ENCODE measurements at regions not wholly inside any gene's neighbourhood (a gene's known extent, or its start where the extent isn't known, plus 50 kb on each side); places are given as distances from the start of the nearest gene placed in this dataset.
A peak's percentile ranks its signal among the peaks of the same experiment; 100 is the strongest.
"Not testable (repeated sequence)": the region's sequence is repeated elsewhere in the genome, so short reads cannot be mapped to it uniquely, and the experiment has no call there.

DNA sequence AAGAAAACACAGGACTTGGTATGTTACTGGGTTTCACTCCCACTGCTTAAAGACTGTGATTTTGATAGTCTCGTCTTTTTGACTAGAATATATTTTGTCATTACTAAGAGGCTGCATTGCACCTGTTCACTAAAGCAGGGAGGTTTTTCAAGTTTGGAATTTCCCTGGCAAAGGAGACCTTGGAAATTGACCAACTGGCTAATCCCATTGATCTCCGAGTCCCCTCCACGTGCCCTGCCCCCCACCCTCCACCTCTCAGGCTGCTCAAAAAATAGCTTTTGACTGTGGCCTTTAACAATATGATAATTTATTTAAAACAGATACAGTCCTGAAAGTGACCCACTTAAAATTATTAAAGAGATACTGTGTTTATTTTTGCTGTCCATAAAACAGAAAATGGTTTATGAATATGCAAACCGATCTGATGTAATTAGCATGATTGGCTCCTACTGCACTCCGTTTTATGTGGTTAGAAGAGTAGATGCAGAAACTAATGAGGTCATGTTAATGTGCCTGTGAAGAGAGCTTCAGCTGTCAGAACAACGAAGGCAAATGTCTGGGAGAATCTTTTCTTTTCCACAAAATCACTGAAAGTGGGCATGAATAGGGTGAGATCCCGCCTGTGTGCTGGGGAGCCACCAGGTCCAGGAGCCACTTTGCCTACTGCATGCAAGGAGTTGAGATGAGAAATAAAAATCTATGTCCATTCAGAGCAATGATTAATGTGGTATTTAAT is 361.5 kb downstream of the RRAGC start:
- DNase-seq: no peak

DNA sequence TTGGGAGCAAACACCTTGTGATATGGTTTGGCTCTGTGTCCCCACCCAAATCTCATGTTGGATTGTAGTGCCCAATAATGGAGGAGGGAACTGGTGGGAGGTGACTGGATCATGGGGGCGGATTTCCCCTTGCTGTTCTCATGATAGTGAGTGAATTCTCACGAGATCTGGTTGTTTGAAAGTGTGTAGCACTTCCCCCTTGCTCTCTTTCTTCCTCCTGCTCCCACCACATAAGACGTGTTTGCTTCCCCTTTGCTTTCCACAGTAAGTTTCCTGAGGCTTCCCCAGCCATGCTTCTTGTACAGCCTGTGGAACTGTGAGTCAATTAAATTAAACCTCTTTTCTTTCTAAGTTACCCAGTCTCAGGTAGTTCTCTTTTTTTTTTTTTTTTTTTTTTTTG is 366.3 kb downstream of the RRAGC start:
- DNase-seq: not testable (repeated sequence)

DNA sequence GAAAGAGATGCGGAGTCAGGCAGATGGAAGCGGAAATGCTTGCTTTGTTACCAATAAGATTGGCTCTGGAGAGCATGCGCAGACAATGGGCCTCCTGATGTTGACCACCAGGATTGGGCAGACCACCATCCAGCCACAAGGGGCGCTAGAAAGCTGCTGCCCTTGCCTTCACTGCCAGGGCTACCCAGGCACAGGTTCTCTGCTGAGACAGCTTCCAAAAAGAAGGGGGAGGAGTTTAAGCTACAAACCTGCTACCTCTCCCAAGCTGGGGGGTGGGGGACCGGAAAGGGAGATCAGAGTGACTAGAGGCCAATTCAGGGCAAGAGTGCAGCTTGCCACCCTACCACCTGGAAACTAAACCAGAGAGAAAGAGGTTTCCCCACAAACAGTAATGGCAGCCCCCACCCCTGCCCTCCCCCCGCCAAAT is 369.7 kb downstream of the RRAGC start:
- DNase-seq: peak; percentile 55 to 69

DNA sequence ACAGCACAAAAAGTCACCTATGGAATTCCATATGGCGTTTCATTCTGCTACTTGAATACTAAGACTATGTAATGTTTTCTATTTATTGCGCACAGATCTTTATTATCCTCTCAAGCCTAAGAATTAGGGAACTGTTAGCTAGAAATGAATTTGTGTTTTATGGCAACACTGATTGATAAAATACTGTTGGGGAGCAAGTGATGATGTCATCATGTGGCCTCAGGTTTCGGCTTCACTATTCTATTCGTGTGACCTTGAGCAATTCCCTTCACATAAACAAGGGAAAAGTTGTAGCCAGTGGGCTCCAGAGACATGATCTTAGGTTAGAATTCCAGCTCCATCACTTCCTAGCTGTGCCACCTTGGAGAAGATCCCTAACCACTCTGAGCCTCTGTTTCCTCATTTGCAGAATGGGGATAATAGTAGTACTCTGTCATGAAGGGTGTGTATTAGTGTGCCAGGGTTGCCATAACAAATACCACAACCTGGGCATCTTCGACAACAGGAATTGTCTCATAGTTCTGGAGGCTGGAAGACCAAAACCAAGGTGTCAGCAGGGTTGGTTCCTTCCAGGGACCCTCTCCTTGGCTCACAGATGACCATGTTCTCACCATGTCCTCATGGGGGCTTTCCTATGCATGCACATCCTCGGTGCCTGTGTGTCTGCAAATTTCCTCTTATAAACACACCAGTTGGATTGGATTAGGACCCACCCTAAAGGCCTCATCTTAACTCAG is 371.2 kb downstream of the RRAGC start:
- no peak for DNase-seq

DNA sequence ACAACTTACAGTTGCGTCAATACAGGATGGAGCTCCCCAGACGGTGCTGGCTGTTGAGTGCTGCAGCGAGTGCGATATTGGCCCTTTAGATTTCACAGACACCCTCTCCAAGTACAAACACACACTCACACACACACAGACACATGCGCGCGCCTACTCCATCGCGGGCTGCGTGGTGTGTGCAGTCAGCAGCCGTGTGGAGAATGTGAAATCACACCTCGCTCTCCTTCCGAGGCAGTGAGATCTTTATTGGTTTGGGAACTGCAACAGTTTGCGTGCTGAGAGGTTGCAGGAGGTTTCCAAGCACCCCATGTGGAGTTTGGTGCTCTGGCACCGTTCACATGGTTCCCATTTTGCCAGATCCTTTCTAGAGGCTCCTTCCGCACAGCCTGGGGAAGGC is 372.2 kb downstream of the RRAGC start:
- no peak for DNase-seq

DNA sequence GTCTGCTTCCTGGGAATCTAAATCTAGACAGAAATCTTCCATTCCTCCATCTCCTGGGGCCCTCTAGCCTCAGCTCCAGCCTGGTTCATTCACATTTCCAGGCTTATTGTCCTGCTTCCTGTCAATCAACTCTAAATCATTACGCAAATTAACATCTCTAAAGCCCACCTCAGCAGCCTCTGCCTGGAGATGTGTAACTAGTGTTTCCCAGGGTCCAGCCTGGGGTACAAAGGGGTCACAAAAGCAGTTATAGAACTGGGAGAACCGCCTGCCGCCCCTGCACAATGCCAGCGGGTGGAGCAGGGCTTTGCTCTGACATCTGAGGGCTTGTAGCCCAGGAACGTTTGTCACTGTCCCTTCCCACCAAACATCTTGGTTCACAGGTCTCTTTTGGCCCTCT is 373.5 kb downstream of the RRAGC start:
- no peak for DNase-seq

DNA sequence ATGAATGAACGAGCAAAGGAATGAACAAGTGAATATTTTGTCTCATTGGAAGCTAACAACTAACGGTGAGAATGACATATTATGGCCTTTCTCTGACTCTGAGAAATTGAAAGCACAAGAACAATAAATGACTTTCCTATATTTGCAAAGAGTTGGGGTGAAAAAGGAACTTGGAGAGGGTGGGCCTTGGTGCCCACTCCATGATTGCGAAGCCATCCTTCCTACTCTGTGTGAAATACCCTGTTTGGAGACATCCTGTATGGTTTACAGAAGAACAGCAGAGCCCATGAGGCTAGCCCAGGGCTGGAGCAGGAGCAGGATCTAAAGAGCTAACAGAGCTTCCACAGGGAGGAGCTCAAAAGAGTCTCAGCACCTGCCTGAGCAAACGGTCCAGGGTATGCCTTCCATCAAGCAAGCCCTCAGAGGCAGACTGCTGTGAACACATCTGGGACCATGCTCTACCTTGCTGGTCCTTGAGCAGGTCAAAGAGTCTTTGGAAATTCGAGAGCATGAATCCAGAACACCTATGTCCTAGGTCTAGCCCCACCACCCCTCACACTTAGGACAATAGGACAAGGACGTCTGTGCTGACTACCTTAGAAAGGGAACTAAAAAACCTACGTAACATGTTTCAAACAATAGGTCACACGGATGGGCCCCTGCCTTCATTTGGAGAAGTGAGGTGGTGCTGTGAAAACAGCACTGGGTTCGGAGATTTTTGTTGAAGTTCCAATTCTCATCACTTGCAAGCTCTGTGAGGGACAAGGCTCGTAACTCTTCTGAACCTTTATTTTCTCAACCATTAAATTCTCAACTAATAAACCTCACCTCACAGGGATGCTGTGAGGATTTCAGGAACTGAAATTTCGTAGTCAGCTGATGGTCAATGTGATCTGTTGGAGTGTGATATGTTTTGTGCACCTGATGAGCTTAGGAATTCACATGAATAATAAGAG is 377.4 kb downstream of the RRAGC start:
- no peak for DNase-seq

DNA sequence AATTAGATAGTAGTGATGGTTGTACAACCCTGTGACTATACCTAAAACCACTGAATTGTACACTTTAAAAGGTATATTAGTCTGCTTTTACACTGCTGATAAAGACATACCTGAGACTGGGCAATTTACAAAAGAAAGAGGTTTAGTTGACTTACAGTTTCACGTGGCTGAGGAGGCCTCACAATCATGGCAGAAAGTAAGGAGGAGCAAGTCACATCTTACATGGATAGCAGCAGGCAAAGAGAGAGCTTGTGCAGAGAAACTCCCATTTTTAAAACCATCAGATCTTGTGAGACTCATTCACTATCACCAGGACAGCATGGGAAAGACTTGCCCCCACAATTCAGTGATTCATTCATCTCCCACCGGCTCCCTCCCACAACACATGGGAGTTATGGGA is 379.9 kb downstream of the RRAGC start:
- not testable (repeated sequence) for DNase-seq

DNA sequence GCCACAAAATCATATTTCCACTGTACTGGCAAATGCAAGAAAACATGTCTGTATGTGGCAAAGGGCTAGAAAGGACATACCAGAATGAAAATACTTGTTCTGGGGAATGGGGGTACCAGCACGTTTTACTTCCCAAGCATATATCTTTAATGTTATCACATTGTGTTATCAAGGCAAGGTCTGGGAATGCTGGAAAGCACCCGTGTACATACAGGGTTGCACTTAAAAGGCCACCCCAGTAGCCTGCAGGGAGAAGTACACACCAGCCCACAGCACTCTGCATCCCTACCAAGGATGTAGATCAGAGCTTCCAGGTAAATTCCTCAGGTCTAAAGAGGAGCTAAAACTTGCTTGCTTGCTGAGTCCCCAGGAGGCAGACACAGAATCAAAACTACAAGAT is 381.8 kb downstream of the RRAGC start:
- no peak for DNase-seq

DNA sequence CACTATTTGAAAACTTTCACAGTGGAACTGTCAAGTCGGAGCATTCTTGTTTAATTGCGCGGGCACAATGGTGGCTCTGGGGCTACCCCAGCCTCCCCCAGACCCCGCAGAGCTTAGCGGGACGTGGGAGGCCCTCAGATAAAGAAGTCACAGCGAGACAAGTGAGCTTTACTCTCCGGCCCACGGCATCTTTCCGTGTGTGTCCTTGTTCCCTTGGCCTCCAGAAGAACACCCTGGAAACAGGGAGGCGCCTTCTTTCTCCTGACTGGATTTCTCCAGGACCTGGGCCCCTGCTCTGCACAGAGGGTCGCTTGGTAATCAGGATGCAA is 382.8 kb downstream of the RRAGC start:
- DNase-seq: no peak

DNA sequence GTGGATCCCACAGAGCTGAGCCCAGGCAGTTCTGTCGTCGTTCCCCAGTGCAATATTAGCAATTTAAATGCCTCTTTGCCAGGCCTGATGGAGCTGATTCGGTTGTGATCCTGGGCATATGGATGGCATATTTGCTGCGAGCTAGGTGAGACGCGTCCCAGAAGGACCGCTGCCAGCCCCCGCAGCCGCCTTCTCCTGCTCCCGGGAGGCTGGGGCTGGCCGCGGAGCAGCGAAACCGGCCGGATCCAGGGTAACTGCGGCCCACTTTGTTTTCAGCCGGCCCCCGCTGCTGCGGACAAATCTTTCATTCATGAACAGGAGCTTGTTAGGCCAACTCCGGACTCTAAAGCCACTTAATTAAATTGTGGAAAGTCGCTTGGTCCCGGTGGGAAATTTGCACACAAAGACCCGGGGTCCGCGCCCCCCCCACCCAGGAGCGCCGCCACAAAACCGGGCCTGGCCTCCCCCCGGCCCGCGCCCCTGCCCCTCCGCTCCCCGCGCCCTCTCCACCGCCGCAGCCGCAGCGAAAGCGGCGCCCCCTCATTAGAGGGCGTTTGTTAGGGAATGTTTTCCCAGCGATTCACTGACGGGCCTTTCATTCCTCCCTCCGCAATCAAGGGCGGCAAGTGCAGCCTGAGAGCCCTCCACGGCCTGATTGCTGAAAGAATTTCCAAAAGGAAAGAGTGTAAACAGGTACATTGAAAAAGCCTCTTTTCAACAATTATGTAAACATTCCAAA is 383.3 kb downstream of the RRAGC start:
- DNase-seq: no peak

DNA sequence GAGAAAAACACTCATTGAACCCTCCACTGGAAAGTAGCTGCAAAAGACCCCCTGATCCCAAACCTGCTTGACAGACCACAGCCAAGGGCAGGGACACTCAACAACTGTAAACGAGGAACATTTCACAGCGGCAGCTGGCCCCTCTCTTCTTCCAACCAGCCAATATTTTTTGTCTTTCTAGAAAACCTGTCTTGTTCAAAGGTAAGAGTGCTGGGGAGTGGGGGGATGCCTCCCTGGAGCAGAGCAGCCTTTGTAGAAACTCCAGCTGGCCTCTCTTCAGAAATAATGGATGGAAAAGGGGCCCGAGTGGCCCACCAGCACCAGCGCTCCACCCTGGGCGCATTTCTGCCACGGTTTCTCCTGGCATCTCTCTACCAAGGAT is 384.0 kb downstream of the RRAGC start:
- no peak for DNase-seq

DNA sequence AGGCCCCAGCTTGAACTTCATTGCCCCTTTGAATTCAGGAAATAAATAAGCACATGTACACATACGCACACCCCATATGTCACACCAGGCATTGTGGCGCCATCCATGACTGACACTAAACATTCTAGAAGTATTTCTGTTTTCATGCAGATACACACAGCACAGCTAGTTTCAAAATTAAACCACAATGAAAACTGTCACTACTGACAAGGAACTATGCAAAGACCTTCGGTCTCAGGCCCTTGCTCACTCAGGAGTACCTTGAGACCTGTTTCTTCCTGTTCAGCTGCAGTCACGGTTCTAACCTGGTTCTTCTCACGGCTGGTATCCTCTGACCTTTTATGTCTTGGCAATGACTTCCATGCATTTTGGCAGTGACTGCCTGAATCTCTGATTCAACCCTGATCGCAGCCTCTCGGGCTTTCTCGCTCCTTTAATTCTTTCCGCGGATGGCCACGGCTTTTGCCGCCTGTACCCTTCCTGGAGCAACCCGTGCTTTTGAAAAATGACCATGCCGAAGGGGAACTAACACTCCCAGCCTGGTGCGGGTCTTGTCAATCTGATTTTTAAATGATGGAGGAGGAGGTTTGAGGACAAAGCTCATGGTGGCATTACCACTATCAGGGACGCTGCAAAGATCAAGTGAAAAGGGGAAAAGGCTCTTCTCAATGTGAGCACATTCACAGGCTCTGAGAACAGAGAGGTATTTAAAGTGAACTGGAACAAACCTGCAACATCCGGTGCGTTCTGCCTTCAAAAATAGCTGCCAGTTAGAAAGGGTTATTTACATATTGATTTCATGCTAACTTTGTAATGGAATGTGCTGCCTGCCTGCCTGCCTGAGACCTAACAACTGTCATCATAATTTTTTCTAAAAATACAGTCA is 384.6 kb downstream of the RRAGC start:
- DNase-seq: no peak

DNA sequence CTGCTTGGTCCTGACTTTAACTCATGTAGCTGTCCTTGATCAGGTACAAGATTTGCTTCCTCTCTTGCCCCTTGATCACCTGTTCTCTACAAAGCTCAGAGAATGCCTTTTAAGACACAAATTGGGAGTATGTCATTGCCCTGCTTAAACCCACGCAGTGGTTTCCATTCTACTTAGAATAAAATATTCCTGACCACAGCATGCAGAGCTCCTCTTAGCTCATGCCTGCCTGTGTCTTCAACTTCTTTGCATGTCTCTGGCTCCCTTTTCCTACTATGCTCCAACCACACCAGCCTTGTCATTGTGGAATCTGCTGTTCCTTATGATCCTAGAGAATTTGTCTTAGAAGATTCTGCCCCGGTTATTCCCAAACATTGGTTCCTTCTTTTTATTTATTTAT is 393.1 kb downstream of the RRAGC start:
- no peak for DNase-seq

DNA sequence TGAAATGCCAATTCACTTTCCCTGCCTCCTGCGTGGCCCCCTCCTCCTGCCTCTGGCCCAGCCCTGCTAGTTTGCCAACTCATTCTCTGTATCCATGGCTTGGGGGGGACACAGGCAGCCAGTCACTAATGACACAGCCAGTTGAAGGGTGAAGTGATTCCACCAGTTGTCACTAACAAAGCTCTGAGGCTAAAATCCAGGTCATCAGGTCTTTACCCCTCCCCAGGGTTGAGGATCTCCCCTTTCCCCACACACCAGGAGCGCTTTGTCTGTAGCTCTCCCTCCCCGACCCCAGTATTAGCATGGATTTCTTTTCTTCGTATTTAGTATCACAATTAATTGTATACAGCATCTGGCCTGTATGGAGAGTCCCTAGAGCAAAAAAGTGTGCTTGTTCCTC is 394.1 kb downstream of the RRAGC start:
- no peak for DNase-seq

DNA sequence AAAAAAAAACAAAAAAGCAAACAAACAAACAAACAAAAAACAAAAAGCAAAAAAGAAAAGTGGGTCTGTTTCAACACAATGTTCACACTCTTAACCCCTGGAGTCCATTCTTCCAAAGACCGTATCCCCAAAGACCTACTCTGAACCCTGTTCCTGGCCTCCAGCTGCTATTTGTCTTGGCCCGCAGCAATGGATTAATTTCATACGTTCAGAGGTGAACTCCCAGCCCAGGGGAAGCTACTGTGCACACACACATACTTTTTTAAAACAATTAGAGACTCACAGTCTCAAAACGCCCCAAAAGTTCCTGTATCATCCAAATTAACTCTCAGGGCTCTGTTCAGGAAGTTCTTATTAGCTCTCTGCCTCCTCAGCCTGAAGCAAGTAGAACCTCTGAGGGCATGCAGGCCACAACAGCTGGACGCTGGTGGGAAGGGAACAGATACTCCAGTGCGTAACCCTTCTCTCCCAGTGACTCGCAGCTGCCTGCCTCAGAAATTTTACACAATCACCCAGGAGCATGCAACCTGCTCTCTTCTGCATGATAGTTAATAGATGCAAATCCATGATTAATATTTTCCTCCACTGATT is 395.4 kb downstream of the RRAGC start:
- no peak for DNase-seq

DNA sequence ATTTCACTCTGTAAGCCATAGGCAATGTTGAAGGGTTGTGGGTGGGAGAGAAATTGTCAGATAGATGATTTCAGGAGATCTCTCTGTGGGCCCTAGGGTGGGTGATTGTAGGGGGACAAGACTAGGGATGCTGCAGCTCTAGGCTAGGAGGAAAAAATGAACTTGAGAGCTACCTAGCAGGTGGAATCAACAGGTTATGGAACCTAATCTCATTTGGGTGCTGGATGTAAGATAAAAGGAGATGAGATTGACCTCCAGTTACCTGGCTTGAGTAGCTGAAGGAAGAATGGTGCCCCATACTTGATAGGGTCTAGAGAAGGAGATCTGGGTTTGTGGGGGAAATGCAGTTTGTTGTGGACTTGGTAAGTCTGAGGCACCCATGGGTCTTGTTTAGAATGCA is 396.5 kb downstream of the RRAGC start:
- DNase-seq: no peak

DNA sequence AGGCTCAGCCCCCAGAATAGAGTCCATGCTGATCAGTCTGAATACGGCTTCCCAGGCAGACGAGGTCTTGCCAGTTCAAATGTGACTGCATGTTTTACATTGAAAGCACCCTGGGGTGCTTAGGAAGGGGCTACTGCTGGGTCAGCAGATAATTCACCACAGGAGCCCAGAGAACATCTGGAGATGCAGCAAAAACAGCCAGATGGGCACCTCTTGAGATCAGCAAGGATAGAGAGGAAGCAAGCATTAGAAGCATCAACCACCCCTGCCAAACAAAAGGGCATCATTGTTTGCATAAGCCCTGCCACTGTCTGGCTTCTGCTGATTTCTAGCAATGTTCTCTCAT is 403.1 kb downstream of the RRAGC start:
- no peak for DNase-seq

DNA sequence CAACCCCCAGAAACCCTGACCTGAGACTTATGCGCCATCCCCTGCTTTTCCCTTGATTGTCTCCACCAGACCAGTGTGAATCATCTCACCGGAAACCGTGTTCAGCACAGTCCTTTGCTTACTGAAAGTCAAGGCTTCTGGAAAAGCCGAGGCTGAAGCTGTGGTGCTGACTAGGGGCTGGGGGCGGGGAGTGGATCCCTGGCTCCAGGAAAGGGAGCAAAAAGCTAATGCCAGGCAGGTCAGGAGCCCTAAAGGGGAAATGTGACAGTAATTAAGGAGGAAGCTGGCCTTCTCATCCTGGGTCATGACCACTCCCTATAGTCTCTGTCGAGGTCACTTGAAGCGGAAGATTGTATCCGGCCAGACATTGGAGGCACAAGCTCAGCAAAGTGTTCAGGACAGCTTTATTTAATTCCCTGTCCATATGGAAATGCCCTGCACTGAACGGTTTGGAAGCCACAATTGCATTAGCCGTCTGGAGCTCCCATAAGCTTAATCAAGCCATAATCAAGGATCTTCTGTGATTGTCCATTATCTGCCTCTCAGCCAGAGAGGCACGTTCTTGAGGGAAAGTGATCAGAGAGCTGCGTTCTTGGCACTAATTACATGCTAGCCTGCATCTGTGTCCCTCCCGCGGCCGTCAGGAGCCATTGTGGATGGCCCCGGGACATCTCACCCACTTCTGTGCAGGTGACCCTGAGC is 403.6 kb downstream of the RRAGC start:
- DNase-seq: no peak

DNA sequence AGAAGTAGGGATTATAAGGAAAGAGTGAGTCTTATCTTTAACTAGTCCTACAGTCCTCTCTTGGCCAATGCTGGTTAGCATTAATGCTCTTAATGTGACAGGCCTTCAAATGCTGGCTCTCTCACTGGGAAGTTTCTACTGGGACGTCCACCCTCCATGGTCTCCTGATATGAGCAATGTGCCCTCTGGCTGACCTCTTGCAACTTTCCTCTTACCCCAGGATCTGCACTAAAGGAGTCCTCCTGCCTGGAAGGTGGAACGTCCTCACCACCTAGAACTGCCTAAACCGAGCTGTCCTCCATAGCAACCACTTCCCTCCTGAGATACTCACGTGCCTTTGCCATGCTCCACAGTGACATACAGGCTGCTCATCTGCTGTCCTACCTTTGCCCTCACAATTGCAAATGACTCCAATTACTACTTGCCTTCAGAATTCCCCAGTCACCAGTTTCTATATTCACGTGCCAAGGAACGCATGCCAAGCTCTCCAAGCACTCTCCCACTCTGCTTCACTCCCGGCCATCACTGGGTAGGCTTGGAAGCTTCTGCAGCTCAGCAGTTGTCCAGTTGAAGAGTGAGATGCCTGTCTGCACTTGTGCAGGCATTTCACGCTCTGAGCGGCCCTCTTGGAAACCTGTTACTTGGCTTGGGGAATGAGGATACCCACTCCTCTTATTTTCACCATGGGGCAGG is 404.7 kb downstream of the RRAGC start:
- no peak for DNase-seq
